ENCODE measurements at regions not wholly inside any gene's neighbourhood (a gene's known extent, or its start where the extent isn't known, plus 50 kb on each side); places are given as distances from the start of the nearest gene placed in this dataset.

- H3K4me3 ChIP-seq = no peak overlapping the region
- H3K27ac ChIP-seq = no peak overlapping the region
- TF ChIP-seq, protein P1, sequence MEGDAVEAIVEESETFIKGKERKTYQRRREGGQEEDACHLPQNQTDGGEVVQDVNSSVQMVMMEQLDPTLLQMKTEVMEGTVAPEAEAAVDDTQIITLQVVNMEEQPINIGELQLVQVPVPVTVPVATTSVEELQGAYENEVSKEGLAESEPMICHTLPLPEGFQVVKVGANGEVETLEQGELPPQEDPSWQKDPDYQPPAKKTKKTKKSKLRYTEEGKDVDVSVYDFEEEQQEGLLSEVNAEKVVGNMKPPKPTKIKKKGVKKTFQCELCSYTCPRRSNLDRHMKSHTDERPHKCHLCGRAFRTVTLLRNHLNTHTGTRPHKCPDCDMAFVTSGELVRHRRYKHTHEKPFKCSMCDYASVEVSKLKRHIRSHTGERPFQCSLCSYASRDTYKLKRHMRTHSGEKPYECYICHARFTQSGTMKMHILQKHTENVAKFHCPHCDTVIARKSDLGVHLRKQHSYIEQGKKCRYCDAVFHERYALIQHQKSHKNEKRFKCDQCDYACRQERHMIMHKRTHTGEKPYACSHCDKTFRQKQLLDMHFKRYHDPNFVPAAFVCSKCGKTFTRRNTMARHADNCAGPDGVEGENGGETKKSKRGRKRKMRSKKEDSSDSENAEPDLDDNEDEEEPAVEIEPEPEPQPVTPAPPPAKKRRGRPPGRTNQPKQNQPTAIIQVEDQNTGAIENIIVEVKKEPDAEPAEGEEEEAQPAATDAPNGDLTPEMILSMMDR (IDR thresholded peaks at IDR 0.05) = no peak
- DNase-seq (ENCODE audit: low spot score) = no peak
These were observed 426.4 kb upstream of the CITED2 start for GRCh38 chr6:139800837-139801236.

DNA sequence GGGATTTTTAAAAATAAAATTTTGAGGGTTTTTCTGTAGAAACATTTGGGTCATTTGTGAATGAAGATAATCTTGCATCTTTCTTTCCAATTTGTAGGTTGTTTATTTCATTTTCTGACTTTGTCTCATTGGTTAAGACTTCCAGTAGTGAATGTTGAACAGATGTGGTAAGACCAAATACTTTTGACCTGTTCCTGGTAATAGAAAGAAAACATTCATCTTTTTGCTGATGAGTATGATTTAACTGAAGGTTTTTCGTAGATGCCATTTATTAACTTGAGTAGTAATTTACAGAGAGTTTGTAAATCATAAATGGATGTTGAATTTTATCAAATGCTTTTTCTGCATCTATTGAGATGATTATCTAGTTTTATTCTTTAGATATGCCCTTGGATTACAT lies 416.1 kb upstream of the CITED2 start:
- Histone ChIP-seq H3K27ac (no peak overlapping the region), H3K4me3 (no peak overlapping the region)
- no peak for DNase-seq (ENCODE audit: low spot score)
- TF ChIP-seq, protein P1 (IDR thresholded peaks at IDR 0.05) = no peak

DNA sequence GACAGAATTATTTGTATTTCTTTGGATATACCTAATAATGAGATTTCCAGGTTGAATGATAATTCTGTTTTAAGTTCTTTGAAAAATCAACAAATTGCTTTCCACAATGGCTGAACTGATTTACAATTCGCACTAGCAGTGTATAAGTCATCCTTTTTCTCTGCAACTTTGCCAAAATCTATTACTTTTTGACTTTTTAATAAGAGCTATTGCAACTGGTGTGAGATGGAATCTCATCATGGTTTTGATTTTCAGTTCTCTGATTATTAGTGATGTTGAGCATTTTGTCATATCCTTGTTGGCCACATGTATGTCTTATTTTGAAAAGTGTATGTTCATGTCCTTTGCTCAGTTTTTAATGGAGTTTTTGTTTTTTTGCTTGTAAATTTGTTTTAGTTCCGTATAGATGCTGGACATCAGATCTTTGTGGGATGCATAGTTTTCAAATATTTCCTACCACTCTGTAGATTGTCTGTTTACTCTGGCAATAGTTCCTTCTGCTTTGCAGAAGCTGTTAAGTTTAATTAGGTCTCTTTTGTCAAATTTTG lies 409.8 kb upstream of the CITED2 start:
- no peak overlapping the region for H3K27ac ChIP-seq
- TF ChIP-seq, protein P1 (IDR thresholded peaks at IDR 0.05) = no peak
- no peak for DNase-seq (ENCODE audit: low spot score)
- H3K4me3 ChIP-seq = no peak overlapping the region

DNA sequence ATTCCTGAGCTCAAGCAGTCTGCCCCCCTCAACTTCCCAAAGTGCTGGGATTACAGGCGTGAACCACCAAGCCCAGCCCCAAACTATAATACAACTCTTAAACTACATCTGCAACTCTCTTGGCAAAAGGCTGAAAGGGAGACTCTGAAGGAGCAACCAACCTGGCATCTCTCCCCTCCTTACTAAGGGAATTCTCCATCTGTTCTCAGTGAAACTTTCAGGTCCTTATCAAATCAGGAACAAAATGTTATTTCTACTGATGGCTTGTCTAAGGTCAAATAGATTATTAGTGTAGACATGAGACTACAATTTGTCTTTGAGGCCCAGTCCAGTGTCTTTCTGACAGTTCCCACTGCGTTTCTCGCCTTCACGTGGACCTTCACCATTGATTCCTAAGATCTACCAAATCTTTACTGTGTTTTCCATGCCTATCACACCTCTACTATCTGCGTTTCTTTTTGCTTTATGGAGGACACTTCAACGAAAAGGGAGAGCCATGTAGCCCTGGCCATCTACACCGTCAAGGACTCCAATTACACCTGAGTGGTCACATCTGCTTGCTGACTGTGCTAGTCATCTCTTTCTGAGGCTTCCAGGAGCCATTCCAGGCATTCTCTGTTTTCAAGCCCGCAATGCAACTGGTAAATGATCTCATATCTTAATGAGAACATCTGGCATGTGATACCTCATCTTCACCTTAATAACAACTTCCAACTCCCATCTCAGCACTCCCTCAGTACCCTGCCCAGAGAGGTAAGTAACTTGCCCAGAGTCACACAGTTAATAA lies 405.7 kb upstream of the CITED2 start:
- no peak overlapping the region for H3K27ac ChIP-seq
- TF ChIP-seq, protein P1 (IDR thresholded peaks at IDR 0.05) = no peak
- no peak for DNase-seq (ENCODE audit: low spot score)
- no peak overlapping the region for H3K4me3 ChIP-seq

GRCh38 chr6:139778688-139779087 lies 404.2 kb upstream of the CITED2 start:
- TF ChIP-seq, protein P1 (IDR thresholded peaks at IDR 0.05) = no peak
- no peak for DNase-seq (ENCODE audit: low spot score)
- Histone ChIP-seq H3K4me3 (no peak overlapping the region), H3K27ac (no peak overlapping the region)

DNA sequence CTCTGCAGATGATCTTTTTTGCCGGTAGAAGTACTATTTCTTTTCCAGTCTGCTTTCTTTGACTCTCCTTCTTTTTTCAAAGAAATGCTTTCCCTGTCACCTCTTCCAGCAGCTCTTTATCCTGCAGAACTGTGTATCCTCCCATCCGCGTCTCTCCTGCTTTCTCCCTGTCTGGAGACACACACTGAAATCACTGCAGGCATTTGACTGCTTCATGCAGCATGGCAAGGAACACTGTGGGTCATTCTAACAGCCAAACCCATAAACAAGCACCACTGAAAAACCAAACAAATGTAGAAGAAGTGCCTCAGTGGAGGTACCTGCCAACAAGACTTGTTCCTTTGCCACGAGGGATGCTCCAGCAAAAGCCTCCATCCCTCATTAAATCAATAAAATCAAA lies 403.7 kb upstream of the CITED2 start:
- no peak for DNase-seq (ENCODE audit: low spot score)
- TF ChIP-seq, protein P1 (IDR thresholded peaks at IDR 0.05) = no peak
- no peak overlapping the region for H3K27ac ChIP-seq
- H3K4me3 ChIP-seq = no peak overlapping the region

Measured in coronary artery (tissue), 2 donors.